GM21576 (cell line): ENCODE measurements at regions not wholly inside any gene's neighbourhood (a gene's known extent, or its start where the extent isn't known, plus 50 kb on each side); places are given as distances from the start of the nearest gene placed in this dataset.
A peak's percentile ranks its signal among the peaks of the same experiment; 100 is the strongest.
"Not testable (repeated sequence)": the region's sequence is repeated elsewhere in the genome, so short reads cannot be mapped to it uniquely, and the experiment has no call there.

Source experiments
- ATAC-seq: cut with Tn5 transposase; IDR thresholded peaks from one replicate; pipeline ENCODE4 v1.9.1; 2021; ENCODE audit warnings: mild to moderate bottlenecking, moderate library complexity; ENCODE audit not compliant: unreplicated experiment

GRCh38 chr18:59057493-59057795 is 82.2 kb upstream of the SEC11C start:
- ATAC-seq = no peak

- no peak for ATAC-seq
Observed at GRCh38 chr18:59057969-59058368, 81.7 kb upstream of the SEC11C start.

- no peak for ATAC-seq
Observed at GRCh38 chr18:59059140-59059539, 80.5 kb upstream of the SEC11C start.

GRCh38 chr18:59060551-59060950 is 79.1 kb upstream of the SEC11C start:
- ATAC-seq = no peak

GRCh38 chr18:59061914-59062642 is 77.6 kb upstream of the SEC11C start:
- no peak for ATAC-seq

- no peak for ATAC-seq
Observed at GRCh38 chr18:59062643-59063006, 77.1 kb upstream of the SEC11C start.

- no peak for ATAC-seq
Observed at GRCh38 chr18:59063300-59063906, 76.3 kb upstream of the SEC11C start.

- no peak for ATAC-seq
Observed at GRCh38 chr18:59063912-59064311, 75.8 kb upstream of the SEC11C start.

- ATAC-seq = no peak
Observed at GRCh38 chr18:59065684-59066083, 74.0 kb upstream of the SEC11C start.

- no peak for ATAC-seq
Observed at GRCh38 chr18:59067873-59068272, 71.8 kb upstream of the SEC11C start.

- ATAC-seq = no peak
Observed at GRCh38 chr18:59068276-59069071, 71.2 kb upstream of the SEC11C start.

- peak; percentile 55 for ATAC-seq
Observed at GRCh38 chr18:59070181-59070912, 69.3 kb upstream of the SEC11C start.

GRCh38 chr18:59072727-59073421 is 66.8 kb upstream of the SEC11C start:
- peak; percentile 65 for ATAC-seq

GRCh38 chr18:59075923-59076322 is 63.8 kb upstream of the SEC11C start:
- no peak for ATAC-seq

- ATAC-seq = no peak
Observed at GRCh38 chr18:59079264-59079663, 60.4 kb upstream of the SEC11C start.

- ATAC-seq = not testable (repeated sequence)
Observed at GRCh38 chr18:59079687-59080501, 59.8 kb upstream of the SEC11C start.

- ATAC-seq = no peak
Observed at GRCh38 chr18:59083136-59083818, 56.4 kb upstream of the SEC11C start.

GRCh38 chr18:59085126-59085794 is 54.4 kb upstream of the SEC11C start:
- peak; percentile 56 for ATAC-seq

GRCh38 chr18:59085797-59086196 is 53.9 kb upstream of the SEC11C start:
- no peak for ATAC-seq
